ENCODE measurements at regions not wholly inside any gene's neighbourhood (a gene's known extent, or its start where the extent isn't known, plus 50 kb on each side); places are given as distances from the start of the nearest gene placed in this dataset.

GRCh38 chr18:65610939-65611338 lies 139.9 kb upstream of the CDH7 start:
- Histone ChIP-seq H3K9me3 (ENCODE audit: low read length) (no peaks in the 10 kb centered on the region), H3K79me2 (ENCODE audit: insufficient read depth, low read length) (no peaks in the 10 kb centered on the region), H3K27me3 (ENCODE audit: control insufficient read depth in 1 of 2, insufficient read depth in 2 of 2, low read length in 2 of 2) (no peaks in the 10 kb centered on the region), H3K4me1 (ENCODE audit: insufficient read depth, low read length) (no peaks in the 10 kb centered on the region), H3K27ac (ENCODE audit: extremely low read length, insufficient read depth, low read length) (no peak overlapping the region), H2AFZ (ENCODE audit: low read length) (no peak overlapping the region), H3K9ac (ENCODE audit: insufficient read depth, low read depth, low read length) (no peak overlapping the region), H3K4me3 (replicated peaks in 1 of 3; ENCODE audit: insufficient read depth in 1 of 3, low read depth in 2 of 3, low read length in 3 of 3) (no peak overlapping the region), H3K4me2 (ENCODE audit: low read depth, low read length) (no peak overlapping the region), H4K20me1 (ENCODE audit: insufficient read depth, low read length) (no peaks in the 10 kb centered on the region), H3K36me3 (replicated peaks in 1 of 2; ENCODE audit: control insufficient read depth in 1 of 2, insufficient read depth in 2 of 2, low read length in 2 of 2) (no peaks in the 10 kb centered on the region)
- intact Hi-C loops (cut with micrococcal nuclease; ENCODE audit: unreplicated experiment): no loop called here
- in situ Hi-C loops (cut with HindIII; ENCODE audit: extremely low pct_ligation_motif_present, low pct_unique_long_range_greater_than_20kb): no loop called here
- FAIRE-seq (no peak), DNase-seq (ENCODE audit: low spot score) (no peak), ATAC-seq (no peak)
- WGBS (ENCODE audit: low lambda C conversion rate): 17% methylated on average over 3 of the region's 3 CpGs
- CTCF ChIA-PET (ENCODE audit: low intra/inter-chr PET ratio, low total read pairs): no interaction called here
- BruUV-seq (replicated peaks): no TSS peak
- POLR2A ChIA-PET: no interaction called here
- TF ChIP-seq ZFP90 (CRISPR knock-in tag; IDR thresholded peaks at IDR 0.05; ENCODE audit: borderline replicate concordance) (no peak), ZBTB33 (CRISPR knock-in tag; IDR thresholded peaks at IDR 0.05) (no peak), HNRNPL (IDR thresholded peaks at IDR 0.05; ENCODE audit: low read depth, low read length) (no peak), ZNF776 (CRISPR knock-in tag; IDR thresholded peaks at IDR 0.05) (no peak), DR1 (CRISPR knock-in tag; IDR thresholded peaks at IDR 0.05) (no peak), ZZZ3 (CRISPR knock-in tag; IDR thresholded peaks at IDR 0.05; ENCODE audit: borderline replicate concordance) (no peak), RBFOX2 (IDR thresholded peaks at IDR 0.05; ENCODE audit: low read depth, low read length) (no peak), ZEB1 (IDR thresholded peaks at IDR 0.05; ENCODE audit: insufficient replicate concordance, low read depth) (no peak), KAT2B (IDR thresholded peaks at IDR 0.05; ENCODE audit: borderline replicate concordance, low read depth, low read length) (no peak), RNF2 (conservative IDR thresholded peaks at IDR 0.05; ENCODE audit: low read depth) (no peak), ZNF558 (CRISPR knock-in tag; IDR thresholded peaks at IDR 0.05; ENCODE audit: borderline replicate concordance) (no peak), ZNF264 (CRISPR knock-in tag; IDR thresholded peaks at IDR 0.05) (no peak), NR2C2 (CRISPR knock-in tag; IDR thresholded peaks at IDR 0.05; ENCODE audit: borderline replicate concordance) (no peak), AHR (CRISPR knock-in tag; IDR thresholded peaks at IDR 0.05) (no peak), GATA4 (IDR thresholded peaks at IDR 0.05; ENCODE audit: borderline replicate concordance, low read depth) (no peak), NR3C1 (CRISPR knock-in tag; IDR thresholded peaks at IDR 0.05) (no peak)
